COLO668 (cell line): ENCODE measurements at regions not wholly inside any gene's neighbourhood (a gene's known extent, or its start where the extent isn't known, plus 50 kb on each side); places are given as distances from the start of the nearest gene placed in this dataset.

Source experiments
- DNase-seq: peaks from one replicate; lab custom pipeline; 2025; ENCODE audit not compliant: unreplicated experiment; lab: John Stamatoyannopoulos, UW

DNA sequence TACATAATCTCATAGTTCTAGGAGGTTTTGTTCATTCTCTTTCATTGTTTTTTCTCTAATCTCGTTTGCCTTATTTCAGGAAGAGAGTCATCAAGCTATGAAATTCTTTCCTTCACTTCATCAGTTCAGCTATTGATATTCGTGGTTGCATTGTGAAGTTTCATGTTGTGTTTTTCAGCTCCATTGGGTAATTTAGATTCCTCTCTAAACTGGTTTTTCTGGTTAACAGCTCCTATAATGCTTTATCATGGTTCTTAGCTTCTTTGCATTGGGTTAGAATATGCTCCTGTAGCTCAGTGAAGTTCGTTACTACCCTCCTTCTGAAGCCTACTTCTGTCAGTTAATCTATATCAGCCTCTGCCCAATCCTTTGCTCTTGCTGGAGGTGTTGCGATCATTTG, 69.4 kb upstream of the CD96 start:
- no peak for DNase-seq

DNA sequence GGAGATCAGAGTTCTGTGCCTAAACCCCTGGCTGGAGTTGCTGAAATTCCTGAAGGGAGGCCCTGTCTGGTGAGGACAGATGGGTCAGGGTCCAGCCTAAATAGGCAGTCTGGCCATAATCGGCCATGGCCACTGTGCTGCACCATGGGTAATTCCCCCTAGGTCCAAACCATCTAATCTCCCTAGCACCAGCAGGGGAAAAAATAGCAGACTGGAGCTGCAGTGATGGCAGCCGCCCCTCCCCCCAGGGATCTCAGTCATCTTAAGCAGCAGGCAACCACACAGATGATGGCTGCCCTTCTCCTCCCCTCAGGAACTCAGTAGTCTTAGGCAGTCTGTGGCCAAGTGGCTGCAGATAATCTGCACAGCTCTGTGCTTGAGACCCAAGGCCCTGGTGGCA, 68.4 kb upstream of the CD96 start:
- no peak for DNase-seq

DNA sequence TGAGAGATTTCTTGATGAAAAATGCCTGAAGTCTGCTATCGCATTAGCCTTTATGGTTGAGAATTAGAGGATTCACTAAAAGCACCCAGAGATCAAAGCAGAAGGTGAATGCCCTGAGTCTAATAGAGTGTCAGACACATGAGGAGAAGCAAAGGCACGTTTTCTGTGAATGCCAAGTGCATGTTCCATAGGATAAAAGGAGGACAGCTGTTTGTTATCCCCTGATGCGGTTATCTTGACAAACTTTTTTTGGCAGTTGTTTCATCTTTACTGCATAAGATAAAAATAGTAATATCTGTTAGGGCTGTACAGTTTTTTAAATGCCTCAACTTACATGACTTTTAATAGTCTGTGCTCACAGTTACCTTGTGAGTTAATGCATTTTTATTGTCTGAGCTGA, 65.3 kb upstream of the CD96 start:
- no peak for DNase-seq

DNA sequence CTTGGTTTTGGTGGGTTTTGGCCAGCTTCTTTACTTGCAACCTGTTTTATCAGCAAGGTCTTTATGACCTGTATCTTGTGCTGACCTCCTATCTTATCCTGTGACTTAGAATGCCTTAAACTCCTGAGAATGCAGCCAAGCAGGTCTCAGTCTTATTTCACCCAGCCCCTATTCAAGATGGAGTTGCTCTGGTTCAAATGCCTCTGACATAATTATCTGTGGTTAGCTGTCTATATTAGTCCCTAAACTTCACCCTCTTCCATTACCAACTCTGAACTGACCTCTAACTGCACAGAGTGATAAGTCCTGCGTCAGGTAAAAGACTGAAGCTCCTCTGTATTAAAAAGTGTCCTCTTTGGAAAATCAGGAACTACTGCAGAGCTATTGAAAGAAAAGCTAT, 61.9 kb upstream of the CD96 start:
- no peak for DNase-seq

DNA sequence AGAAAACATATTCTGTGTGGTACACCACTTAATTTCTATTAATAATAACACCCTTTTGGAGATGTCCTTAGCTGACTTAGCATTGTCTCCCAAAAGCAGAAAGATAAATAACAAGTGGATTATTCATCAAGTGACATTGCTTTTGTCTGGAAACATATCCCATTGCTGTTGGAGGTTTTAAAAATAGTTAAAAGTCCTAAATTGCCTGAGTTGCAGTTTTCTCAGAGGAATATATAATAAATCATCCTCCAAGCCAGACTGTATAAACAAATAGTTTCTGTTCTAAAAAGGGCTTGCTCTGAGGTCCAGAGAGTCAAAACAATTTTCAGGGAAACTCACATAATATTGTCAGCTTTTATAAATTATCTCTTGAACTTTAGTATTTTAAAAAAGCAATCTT, 60.4 kb upstream of the CD96 start:
- DNase-seq: no peak

DNA sequence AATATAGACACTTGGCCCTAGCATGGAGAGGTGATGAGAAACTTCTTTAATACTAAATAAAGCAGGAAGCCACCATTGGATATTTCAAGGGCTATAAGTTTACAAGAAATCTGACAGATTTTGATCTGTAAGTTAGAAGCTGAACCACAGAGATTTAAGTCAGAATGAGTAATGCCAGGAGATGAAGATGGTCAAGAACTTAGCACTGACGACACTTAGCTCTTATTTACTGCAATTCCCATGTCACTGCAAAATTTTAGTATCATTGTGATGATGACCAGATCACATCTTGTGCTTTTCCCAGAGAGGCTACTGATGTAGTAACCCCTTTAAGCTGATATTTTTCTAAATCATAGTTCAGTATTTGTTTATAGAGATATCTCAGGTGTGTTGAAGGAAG, 59.4 kb upstream of the CD96 start:
- no peak for DNase-seq

DNA sequence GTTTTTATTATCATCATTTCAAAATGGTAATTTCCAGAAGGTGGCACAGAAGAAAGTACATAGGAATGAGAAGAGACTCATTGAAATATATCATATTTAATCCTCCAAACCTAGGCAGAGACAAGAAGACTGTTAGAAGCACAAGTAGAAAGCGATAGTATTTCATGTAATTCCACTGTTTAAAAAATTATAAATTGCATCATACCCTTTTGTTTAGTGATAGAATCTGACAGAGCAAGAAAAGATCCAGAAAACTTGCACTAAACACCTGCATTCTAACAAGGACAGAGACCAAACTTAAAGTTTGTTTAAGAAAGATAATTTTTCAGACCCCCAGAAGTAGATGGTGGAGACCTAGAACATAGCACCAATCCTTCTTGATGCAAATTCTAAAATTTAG, 56.9 kb upstream of the CD96 start:
- no peak for DNase-seq
